HG03196 (cell line): ENCODE measurements at regions not wholly inside any gene's neighbourhood (a gene's known extent, or its start where the extent isn't known, plus 50 kb on each side); places are given as distances from the start of the nearest gene placed in this dataset.

Source experiments
- ATAC-seq: cut with Tn5 transposase; IDR thresholded peaks from one replicate; pipeline ENCODE4 v1.9.1; 2021; ENCODE audit not compliant: unreplicated experiment

GRCh38 chr1:193569096-193569982 lies 382.9 kb upstream of the B3GALT2 start:
- peak; percentile 78 for ATAC-seq

- ATAC-seq = no peak
These were observed 382.1 kb upstream of the B3GALT2 start for GRCh38 chr1:193568512-193568911.

GRCh38 chr1:193567937-193568336 lies 381.5 kb upstream of the B3GALT2 start:
- no peak for ATAC-seq

GRCh38 chr1:193566735-193567134 lies 380.3 kb upstream of the B3GALT2 start:
- no peak for ATAC-seq

- ATAC-seq = no peak
These were observed 379.7 kb upstream of the B3GALT2 start for GRCh38 chr1:193565971-193566577.

GRCh38 chr1:193562121-193562520 lies 375.7 kb upstream of the B3GALT2 start:
- ATAC-seq = no peak

GRCh38 chr1:193558491-193559028 lies 372.1 kb upstream of the B3GALT2 start:
- ATAC-seq = peak; percentile 44

GRCh38 chr1:193555662-193556441 lies 369.4 kb upstream of the B3GALT2 start:
- ATAC-seq = no peak

- no peak for ATAC-seq
These were observed 367.2 kb upstream of the B3GALT2 start for GRCh38 chr1:193553564-193553963.

- no peak for ATAC-seq
These were observed 365.9 kb upstream of the B3GALT2 start for GRCh38 chr1:193552274-193552673.

- no peak for ATAC-seq
These were observed 362.7 kb upstream of the B3GALT2 start for GRCh38 chr1:193549081-193549480.

GRCh38 chr1:193545171-193545570 lies 358.8 kb upstream of the B3GALT2 start:
- ATAC-seq = no peak

GRCh38 chr1:193543259-193543658 lies 356.8 kb upstream of the B3GALT2 start:
- ATAC-seq = no peak

GRCh38 chr1:193542690-193543089 lies 356.3 kb upstream of the B3GALT2 start:
- ATAC-seq = no peak

- peak; percentile 13 for ATAC-seq
These were observed 354.1 kb upstream of the B3GALT2 start for GRCh38 chr1:193540511-193540910.

- ATAC-seq = peak; percentile 62
These were observed 353.5 kb upstream of the B3GALT2 start for GRCh38 chr1:193539731-193540459.

- ATAC-seq = no peak
These were observed 352.3 kb upstream of the B3GALT2 start for GRCh38 chr1:193538680-193539079.

- ATAC-seq = peak; percentile 6
These were observed 351.6 kb upstream of the B3GALT2 start for GRCh38 chr1:193538003-193538354.

GRCh38 chr1:193537266-193538002 lies 351.0 kb upstream of the B3GALT2 start:
- ATAC-seq = peak; percentile 88

- ATAC-seq = no peak
These were observed 347.4 kb upstream of the B3GALT2 start for GRCh38 chr1:193533853-193534252.
